Glutamatergic neuron (in vitro differentiated cells): ENCODE measurements at regions not wholly inside any gene's neighbourhood (a gene's known extent, or its start where the extent isn't known, plus 50 kb on each side); places are given as distances from the start of the nearest gene placed in this dataset.

Source experiments
- DNase-seq: peaks from one replicate; pipeline ENCODE4 v3.0.0; 2022
- H3K27ac Mint-ChIP-seq: one replicate; pipeline ENCODE4 v1.8.0; 2020; ENCODE audit warnings: mild to moderate bottlenecking, mixed read lengths, inconsistent platforms; ENCODE audit not compliant: unreplicated experiment
- H3K27me3 Mint-ChIP-seq: one replicate; pipeline ENCODE4 v1.8.0; 2020; ENCODE audit warnings: mild to moderate bottlenecking, moderate library complexity, mixed read lengths, inconsistent platforms; ENCODE audit not compliant: unreplicated experiment
- H3K36me3 Mint-ChIP-seq: one replicate; pipeline ENCODE4 v1.8.0; 2020; ENCODE audit warnings: mild to moderate bottlenecking, mixed read lengths, inconsistent platforms; ENCODE audit not compliant: unreplicated experiment
- H3K4me1 Mint-ChIP-seq: one replicate; pipeline ENCODE4 v1.8.0; 2020; ENCODE audit warnings: mild to moderate bottlenecking, low read depth, mixed read lengths, inconsistent platforms; ENCODE audit not compliant: unreplicated experiment
- H3K4me3 Mint-ChIP-seq: one replicate; pipeline ENCODE4 v1.8.0; 2020; ENCODE audit warnings: mild to moderate bottlenecking, mixed read lengths, inconsistent platforms; ENCODE audit not compliant: unreplicated experiment
- H3K9me3 Mint-ChIP-seq: one replicate; pipeline ENCODE4 v1.8.0; 2020; ENCODE audit warnings: mild to moderate bottlenecking, moderate library complexity, mixed read lengths, inconsistent platforms; ENCODE audit not compliant: unreplicated experiment
- TF ChIP-seq, protein P1 (sequence below): fragments of 200-600 bp; sonication (generic); IDR thresholded peaks from one replicate; pipeline ENCODE4 v1.5.0; 2021; ENCODE audit not compliant: partially characterized antibody, unreplicated experiment

DNA sequence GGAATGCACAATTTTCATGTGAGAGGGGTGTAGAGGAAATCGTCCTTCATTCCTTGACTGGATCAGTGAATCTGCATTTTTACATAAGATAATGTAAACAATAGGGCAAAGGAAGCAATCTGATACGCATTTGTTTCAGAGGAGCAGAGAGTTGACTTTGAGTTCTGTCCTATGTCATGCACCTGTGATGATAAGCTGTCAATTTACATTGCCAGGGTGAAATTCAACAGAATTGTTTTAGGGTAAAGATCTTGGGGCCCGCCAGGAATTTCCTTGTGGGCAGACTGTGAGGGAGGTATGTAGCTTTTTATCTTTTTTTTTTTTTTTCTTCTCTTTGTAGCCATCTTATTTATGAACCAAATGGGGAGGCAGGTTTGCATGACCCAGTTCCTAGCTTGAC lies 58.3 kb upstream of the LARP1 start:
- H3K27ac Mint-ChIP-seq, result no peak overlapping the region
- H3K36me3 Mint-ChIP-seq, result no peaks in the 10 kb centered on the region
- no peak overlapping the region for H3K4me3 Mint-ChIP-seq
- peaks cover 4% of the 10 kb centered on the region for H3K27me3 Mint-ChIP-seq
- no peak for DNase-seq
- peaks cover 13% of the 10 kb centered on the region for H3K4me1 Mint-ChIP-seq
- TF ChIP-seq, protein P1, sequence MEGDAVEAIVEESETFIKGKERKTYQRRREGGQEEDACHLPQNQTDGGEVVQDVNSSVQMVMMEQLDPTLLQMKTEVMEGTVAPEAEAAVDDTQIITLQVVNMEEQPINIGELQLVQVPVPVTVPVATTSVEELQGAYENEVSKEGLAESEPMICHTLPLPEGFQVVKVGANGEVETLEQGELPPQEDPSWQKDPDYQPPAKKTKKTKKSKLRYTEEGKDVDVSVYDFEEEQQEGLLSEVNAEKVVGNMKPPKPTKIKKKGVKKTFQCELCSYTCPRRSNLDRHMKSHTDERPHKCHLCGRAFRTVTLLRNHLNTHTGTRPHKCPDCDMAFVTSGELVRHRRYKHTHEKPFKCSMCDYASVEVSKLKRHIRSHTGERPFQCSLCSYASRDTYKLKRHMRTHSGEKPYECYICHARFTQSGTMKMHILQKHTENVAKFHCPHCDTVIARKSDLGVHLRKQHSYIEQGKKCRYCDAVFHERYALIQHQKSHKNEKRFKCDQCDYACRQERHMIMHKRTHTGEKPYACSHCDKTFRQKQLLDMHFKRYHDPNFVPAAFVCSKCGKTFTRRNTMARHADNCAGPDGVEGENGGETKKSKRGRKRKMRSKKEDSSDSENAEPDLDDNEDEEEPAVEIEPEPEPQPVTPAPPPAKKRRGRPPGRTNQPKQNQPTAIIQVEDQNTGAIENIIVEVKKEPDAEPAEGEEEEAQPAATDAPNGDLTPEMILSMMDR, result no peak
- no peaks in the 10 kb centered on the region for H3K9me3 Mint-ChIP-seq

GRCh38 chr5:154694159-154694558 lies 61.0 kb upstream of the LARP1 start:
- Mint-ChIP-seq H3K4me1 (peaks cover 7% of the 10 kb centered on the region), H3K4me3 (no peak overlapping the region), H3K36me3 (no peaks in the 10 kb centered on the region), H3K27me3 (peaks cover 4% of the 10 kb centered on the region), H3K27ac (no peak overlapping the region), H3K9me3 (no peaks in the 10 kb centered on the region)
- no peak for DNase-seq
- TF ChIP-seq, protein P1, result no peak

DNA sequence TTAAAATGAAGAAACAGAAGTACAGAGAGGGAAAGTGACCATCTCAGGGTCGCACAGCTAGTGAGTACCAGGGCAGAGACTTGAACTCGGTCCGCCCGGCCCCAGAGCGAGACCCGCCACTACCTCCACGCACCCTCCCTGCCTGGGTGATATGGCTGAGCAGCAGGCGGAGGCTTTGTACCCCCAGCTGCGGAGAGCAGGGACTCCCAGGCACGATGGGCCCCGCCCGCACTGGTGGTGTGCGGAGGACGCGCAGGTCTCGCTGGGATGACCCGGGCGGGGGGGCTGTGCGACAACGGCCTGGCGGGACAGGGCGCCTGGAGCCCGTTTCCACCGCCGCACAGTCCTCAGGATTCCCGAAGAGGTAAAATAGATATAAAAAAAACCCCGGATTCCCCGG lies 64.7 kb upstream of the LARP1 start:
- H3K9me3 Mint-ChIP-seq, result peaks cover 3% of the 10 kb centered on the region
- peaks cover 4% of the 10 kb centered on the region for H3K27me3 Mint-ChIP-seq
- DNase-seq, result no peak
- H3K27ac Mint-ChIP-seq, result no peak overlapping the region
- H3K4me1 Mint-ChIP-seq, result peaks cover 5% of the 10 kb centered on the region
- TF ChIP-seq, protein P1, result no peak
- no peak overlapping the region for H3K4me3 Mint-ChIP-seq
- peaks cover 8% of the 10 kb centered on the region for H3K36me3 Mint-ChIP-seq

- Mint-ChIP-seq H3K4me1 (no peaks in the 10 kb centered on the region), H3K27ac (no peak overlapping the region), H3K36me3 (peaks cover 12% of the 10 kb centered on the region), H3K4me3 (no peak overlapping the region), H3K9me3 (peaks cover 5% of the 10 kb centered on the region), H3K27me3 (peaks cover 6% of the 10 kb centered on the region)
- TF ChIP-seq, protein P1, result no peak
- no peak for DNase-seq
These were observed 68.7 kb upstream of the LARP1 start for GRCh38 chr5:154686490-154686889.

DNA sequence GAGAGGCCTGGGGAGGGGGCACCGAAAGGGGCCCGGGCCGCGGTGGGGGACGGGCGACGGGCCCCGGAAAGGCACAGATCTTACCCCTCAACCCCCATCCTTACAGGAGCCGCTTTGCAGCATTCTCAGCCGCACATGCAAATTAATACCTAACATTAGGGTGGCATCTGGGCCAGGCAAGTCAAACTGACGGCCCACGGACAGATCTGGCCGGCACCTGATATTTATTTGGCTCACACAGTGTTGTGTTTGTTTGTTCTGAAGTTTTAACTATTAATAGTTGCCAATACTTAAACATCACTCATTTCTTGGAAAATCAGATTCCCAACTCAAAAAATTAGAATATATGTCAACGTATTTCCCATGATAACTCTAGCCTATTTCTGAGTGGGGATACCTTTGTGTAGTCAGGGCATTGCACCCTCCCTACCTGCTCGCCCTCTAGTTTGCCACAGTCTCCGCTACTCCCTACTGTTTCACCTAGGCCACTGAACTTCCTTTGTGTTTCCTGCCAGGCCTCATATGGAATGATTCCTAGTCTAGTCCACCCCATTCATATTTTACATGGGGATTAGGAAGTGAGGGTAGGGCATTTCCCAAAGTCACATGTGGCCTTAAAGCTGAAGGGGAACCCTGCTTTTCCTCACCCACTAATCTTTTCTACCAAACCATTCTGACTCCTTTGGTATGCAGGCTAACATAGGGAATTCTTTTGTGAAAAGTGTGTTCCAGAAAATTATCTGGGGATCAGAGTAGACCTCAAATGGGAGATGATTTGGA lies 71.9 kb upstream of the LARP1 start:
- Mint-ChIP-seq H3K27ac (peak overlapping the region; percentile 23), H3K9me3 (peaks cover 5% of the 10 kb centered on the region), H3K4me3 (peak overlapping the region; percentile 56), H3K4me1 (no peaks in the 10 kb centered on the region), H3K27me3 (peaks cover 6% of the 10 kb centered on the region), H3K36me3 (peaks cover 12% of the 10 kb centered on the region)
- no peak for DNase-seq
- TF ChIP-seq, protein P1, result no peak
